NCI-H526 treated with DMSO at 0.1 percent for 48 hours (cell line): ENCODE measurements at regions not wholly inside any gene's neighbourhood (a gene's known extent, or its start where the extent isn't known, plus 50 kb on each side); places are given as distances from the start of the nearest gene placed in this dataset.
"Not testable (repeated sequence)": the region's sequence is repeated elsewhere in the genome, so short reads cannot be mapped to it uniquely, and the experiment has no call there.

ENCODE experiments used
- DNase-seq: peaks from one replicate; lab custom pipeline; 2025; lab: John Stamatoyannopoulos, UW

GRCh38 chr12:67456431-67456901, 187.3 kb downstream of the CAND1 start:
- no peak for DNase-seq

DNA sequence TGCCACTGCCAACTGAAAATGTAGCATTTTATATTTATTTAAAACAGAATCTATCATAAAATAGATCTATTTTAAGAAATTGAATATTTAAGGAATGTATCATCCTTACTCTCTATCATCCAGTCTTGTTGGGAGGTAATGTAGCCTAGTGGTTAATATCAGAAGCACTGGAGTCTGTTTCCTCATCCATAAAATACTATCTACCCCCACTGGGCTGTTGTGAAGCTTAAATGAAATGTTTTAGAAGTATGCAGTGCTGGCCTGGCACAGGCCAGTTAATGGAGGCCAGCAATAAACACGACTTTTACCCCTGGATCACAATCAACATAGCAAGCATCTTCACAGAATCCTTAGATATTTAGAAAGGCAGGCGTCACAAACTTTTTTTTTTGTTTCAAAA, 188.0 kb downstream of the CAND1 start:
- DNase-seq, result no peak

- DNase-seq, result no peak
These were observed 188.9 kb downstream of the CAND1 start for GRCh38 chr12:67457778-67458665.

GRCh38 chr12:67459173-67459572, 189.4 kb upstream of the DYRK2 start:
- no peak for DNase-seq

GRCh38 chr12:67459578-67459977, 189.0 kb upstream of the DYRK2 start:
- no peak for DNase-seq

- DNase-seq, result no peak
These were observed 188.2 kb upstream of the DYRK2 start for GRCh38 chr12:67460388-67460787.

GRCh38 chr12:67468549-67469245, 179.8 kb upstream of the DYRK2 start:
- DNase-seq, result no peak

- no peak for DNase-seq
These were observed 178.9 kb upstream of the DYRK2 start for GRCh38 chr12:67469666-67470065.

DNA sequence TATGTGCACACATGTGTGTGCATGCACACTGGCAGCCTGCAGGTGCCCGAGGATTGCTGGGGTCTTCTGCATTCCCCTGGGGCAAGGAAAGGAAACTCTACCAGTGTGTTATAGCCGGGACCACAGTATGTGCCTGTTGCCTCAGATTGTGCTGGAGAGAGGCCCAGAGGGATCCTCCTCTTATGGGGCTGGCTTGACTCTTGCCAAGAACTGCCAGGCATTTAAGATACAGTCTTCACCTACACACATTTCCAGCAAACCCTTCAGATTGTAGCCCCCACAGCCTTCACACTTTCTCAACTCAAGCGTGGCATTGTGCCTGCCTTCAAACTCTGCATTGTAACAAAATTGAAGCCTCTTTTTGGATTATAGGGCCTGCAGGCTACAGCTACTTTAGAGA, 176.7 kb upstream of the DYRK2 start:
- no peak for DNase-seq

DNA sequence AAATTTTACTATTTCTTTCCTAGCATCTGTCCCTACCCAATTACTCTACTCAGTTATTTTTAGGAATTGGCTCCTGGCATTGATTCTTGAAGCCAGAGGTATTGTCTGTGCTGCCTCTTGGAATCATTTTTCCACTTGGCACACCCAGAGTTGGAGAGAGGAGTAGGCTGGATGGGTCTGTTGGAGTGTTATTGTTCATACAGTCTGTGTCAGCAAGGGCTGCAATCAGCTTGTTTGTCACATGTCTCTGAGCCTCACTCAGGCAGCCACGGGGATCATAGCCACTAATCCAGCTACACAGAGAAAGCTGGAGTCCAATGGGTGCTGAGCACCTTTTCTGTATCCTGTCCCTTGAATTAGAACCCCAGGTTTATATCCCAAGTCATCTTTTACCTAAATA, 176.0 kb upstream of the DYRK2 start:
- no peak for DNase-seq

GRCh38 chr12:67474934-67475620, 173.5 kb upstream of the DYRK2 start:
- DNase-seq, result no peak

GRCh38 chr12:67475725-67476124, 172.8 kb upstream of the DYRK2 start:
- no peak for DNase-seq

GRCh38 chr12:67477681-67478265, 170.8 kb upstream of the DYRK2 start:
- no peak for DNase-seq

- no peak for DNase-seq
These were observed 165.5 kb upstream of the DYRK2 start for GRCh38 chr12:67482751-67483661.

DNA sequence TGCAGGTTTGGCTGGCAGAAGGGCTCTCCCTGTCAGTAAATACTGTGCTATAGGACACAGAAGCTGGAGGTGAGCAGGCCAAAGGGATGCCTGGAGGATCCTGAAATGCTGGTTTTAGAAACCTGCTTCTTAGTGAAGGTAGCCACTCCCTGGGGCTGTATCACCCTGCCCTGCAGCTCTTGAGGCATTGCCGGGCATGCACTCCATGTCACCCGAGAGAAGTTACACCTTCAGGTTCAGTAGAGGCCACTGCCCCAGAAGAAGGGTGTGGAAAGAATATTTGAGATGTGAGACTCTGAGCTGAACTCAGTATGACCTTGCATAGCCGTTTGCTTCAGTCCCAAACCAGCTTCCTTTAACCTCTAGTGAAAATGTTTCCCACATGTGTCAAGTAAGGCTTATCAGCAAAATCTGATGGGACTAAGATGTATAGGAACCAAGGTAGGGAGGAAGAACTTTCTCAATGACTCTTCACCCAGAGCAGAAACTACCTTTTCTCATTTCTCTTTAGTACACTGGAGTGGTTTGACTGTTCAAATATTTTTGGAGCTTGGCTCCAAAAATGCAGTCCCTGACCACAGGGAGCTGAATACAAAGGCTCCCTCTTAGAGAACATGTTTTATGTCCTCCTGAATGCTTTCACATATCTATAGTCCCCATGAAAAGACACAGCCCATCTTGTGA, 164.5 kb upstream of the DYRK2 start:
- DNase-seq, result no peak

- DNase-seq, result no peak
These were observed 163.6 kb upstream of the DYRK2 start for GRCh38 chr12:67484791-67485480.

DNA sequence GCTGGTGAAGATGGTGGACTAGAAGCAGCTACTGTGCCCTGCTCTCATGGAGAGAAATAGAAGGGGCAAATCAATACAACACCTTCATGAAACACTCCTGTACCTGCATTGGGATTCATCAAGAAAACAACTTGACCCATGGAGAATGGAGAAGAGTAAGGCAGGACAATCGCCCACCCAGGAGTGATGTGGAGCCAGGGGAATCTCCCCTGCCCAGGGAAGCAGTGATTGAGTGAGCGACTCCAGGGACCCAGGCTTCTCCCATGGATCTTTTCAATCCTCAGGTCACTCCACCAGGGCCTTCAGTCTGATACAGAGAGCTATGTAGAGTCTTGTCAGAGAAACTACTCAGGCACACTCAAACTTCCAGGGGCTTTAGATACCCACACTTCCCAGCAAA, 161.9 kb upstream of the DYRK2 start:
- no peak for DNase-seq

GRCh38 chr12:67488349-67488748, 160.2 kb upstream of the DYRK2 start:
- DNase-seq, result not testable (repeated sequence)

GRCh38 chr12:67489007-67489406, 159.5 kb upstream of the DYRK2 start:
- DNase-seq, result no peak

DNA sequence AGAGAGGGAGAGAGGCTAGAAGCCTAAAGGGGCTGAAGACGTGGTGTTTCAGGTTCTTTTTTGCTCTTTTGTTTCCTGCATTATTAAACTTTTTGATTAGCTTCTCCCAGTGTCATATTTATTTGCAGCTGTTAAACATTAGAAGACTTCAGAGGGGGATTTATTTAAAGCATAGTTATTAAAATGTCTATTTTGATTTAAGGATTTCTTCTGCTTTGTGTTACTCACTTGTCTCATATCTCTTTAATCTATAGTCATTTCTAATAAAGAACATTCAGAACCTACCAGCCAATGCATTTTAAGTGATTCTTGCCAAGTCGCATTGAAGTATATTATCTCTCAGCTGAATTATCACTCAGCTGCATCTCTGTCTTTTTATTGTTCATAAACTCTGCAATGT, 152.0 kb upstream of the DYRK2 start:
- DNase-seq, result no peak
